Natural killer cell treated with Interleukin-12 subunit alpha and Interleukin-12 subunit beta and Interleukin-15 and Interleukin-18, amount 100 ng/mL, for 72 hours (primary cell): ENCODE measurements at regions not wholly inside any gene's neighbourhood (a gene's known extent, or its start where the extent isn't known, plus 50 kb on each side); places are given as distances from the start of the nearest gene placed in this dataset.

ENCODE experiments used
- ATAC-seq, 2 donors: fragments of 150-1000 bp; cut with Tn5 transposase in 1 of 2; sonication (Bioruptor Pico), chemical (Tn5 transposase) in 1 of 2; 2 replicates each; pipeline ENCODE4 v1.10.0; 2021
- DNase-seq: peaks from one replicate; pipeline ENCODE4 v3.0.0; 2022; ENCODE audit warnings: low spot score
- H3K27ac Mint-ChIP-seq, 2 donors: 1 replicate in 1 of 2; 2 replicates in 1 of 2; pipeline ENCODE4 v1.8.0; 2022; ENCODE audit warnings: mixed read lengths in 2 of 2, mild to moderate bottlenecking in 1 of 2, moderate library complexity in 1 of 2
- H3K27me3 Mint-ChIP-seq, 2 donors: 1 replicate in 1 of 2; 2 replicates in 1 of 2; pipeline ENCODE4 v1.8.0; 2022; ENCODE audit warnings: mixed read lengths in 2 of 2
- H3K36me3 Mint-ChIP-seq: one replicate; pipeline ENCODE4 v1.8.0; 2022; ENCODE audit warnings: mixed read lengths
- H3K4me1 Mint-ChIP-seq, 2 donors: 1 replicate in 1 of 2; 2 replicates in 1 of 2; pipeline ENCODE4 v1.8.0; 2022; ENCODE audit warnings: low read depth in 2 of 2, mixed read lengths in 2 of 2, mild to moderate bottlenecking in 1 of 2
- H3K4me3 Mint-ChIP-seq: one replicate; pipeline ENCODE4 v1.8.0; 2022; ENCODE audit warnings: mixed read lengths
- H3K9me3 Mint-ChIP-seq: 2 replicates; pipeline ENCODE4 v1.8.0; 2022; ENCODE audit warnings: mixed read lengths

DNA sequence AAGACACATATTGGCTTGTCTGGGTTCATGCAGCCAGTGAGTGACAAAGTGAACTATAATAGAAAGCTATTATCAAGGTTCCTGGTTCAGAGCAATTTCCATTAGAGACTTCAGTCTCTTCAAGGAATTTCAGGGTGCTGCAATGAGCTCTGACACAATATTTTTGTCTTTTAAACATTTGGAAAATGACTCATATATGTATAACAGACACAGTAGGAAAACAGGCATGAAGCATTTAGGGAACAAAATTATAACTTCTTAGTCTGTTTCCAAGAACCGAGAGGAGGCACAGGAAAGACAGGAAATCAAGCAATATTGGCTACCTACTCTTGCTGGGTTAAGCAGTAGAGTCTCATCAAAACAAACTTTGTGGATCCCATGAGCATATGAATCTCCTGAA is 170.4 kb downstream of the PTPRC start:
- Mint-ChIP-seq H3K36me3 (peaks cover 8% of the 10 kb centered on the region), H3K4me1 (no peaks in the 10 kb centered on the region), H3K4me3 (no peak overlapping the region), H3K27me3 (no peaks in the 10 kb centered on the region), H3K9me3 (peaks cover 3% of the 10 kb centered on the region), H3K27ac (no peak overlapping the region)
- no peak for DNase-seq
- ATAC-seq: no peak

DNA sequence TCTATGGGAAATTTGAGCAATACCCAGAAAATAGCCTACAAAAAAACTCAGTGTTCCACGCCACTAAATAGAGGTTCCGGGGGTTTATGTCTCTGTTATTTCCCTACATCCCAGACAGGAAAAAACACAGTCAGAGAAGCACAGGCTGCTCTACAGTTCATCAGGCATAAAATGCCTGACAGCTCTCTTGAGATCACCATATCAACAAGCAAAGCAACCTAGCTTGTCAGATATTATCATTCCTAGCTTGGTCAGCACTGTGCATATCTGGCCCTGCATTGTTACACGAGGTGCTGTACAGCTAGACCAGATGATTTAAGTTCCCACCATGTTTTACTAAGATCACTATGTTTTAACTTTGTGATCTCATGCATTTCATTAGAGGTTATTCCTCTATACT is 172.6 kb downstream of the PTPRC start:
- Mint-ChIP-seq H3K27me3 (no peaks in the 10 kb centered on the region), H3K9me3 (peaks cover 3% of the 10 kb centered on the region)

DNA sequence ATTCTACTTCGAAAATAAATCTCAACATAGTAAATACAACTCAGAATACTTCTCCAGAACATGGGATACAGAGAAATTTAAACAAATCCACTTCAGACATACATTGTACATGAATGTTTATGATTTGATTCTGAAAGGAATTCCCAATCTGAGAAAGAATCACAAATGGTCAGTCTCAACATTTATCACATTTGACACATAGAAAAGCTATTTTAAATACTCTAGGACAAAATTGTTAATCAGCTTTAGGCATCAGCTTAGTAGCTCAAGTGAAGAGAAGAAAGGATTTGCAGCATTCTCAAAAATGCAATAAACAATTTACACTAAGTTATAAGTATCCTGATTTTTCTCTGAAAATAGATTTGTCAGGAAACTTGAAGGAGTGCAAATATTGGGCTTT is 184.8 kb downstream of the PTPRC start:
- H3K9me3 Mint-ChIP-seq: no peaks in the 10 kb centered on the region
- peaks cover 0 to 2% of the 10 kb centered on the region in 2 donors for H3K4me1 Mint-ChIP-seq
- H3K27ac Mint-ChIP-seq: no peak overlapping the region
- ATAC-seq: no peak
- no peak for DNase-seq
- H3K4me3 Mint-ChIP-seq: no peak overlapping the region
- H3K36me3 Mint-ChIP-seq: no peaks in the 10 kb centered on the region
- H3K27me3 Mint-ChIP-seq: peaks cover 0 to 2% of the 10 kb centered on the region in 2 donors

More for the DNA sequence above, 172.6 kb downstream of the PTPRC start:
- DNase-seq (no peak), ATAC-seq (no peak)
- Mint-ChIP-seq H3K4me1 (no peaks in the 10 kb centered on the region), H3K36me3 (peaks cover 23% of the 10 kb centered on the region), H3K4me3 (no peak overlapping the region), H3K27ac (no peak overlapping the region)

DNA sequence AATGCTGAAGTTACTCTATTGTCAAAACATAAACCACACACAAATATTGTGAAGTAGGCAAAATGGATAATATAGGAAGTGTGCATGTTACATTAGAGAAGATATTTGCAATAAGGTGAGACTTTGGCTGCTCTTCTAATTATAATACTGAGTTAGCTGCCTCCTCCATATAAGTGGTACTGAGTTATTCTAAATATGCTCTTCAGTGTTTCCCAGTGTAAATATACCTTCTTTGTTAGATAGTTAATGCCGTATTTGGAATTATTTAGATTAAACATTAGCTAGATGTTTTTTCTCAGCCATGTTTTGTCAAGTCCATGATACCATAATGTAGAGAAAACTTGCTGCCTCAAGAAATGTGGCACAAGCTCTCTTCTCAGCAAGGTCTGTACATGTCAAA is 186.4 kb downstream of the PTPRC start:
- Mint-ChIP-seq H3K27me3 (peaks cover 0 to 2% of the 10 kb centered on the region in 2 donors), H3K9me3 (no peaks in the 10 kb centered on the region), H3K27ac (no peak overlapping the region), H3K36me3 (no peaks in the 10 kb centered on the region), H3K4me3 (no peak overlapping the region), H3K4me1 (peaks cover 0 to 7% of the 10 kb centered on the region in 2 donors)
- ATAC-seq (no peak), DNase-seq (no peak)

DNA sequence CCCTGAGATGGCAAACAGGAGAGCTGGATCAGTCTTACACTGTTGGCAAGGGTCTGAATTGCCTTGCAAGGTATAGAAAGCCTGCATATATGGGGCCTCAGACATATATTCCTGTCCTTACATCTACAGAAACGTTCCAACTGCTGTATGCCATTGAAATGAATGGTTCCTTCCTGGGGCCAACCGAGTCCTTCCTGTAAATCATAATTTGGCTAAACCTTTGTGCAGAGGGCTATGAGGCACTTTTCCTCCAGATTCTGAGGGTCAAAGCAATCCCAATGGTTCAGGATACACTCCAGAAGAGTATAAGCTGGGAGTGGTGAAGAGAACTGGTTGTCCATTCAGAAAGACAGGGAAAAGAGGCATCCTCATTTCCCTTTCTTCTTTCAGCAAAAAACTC is 190.5 kb downstream of the PTPRC start:
- Mint-ChIP-seq H3K4me3 (no peak overlapping the region), H3K4me1 (peaks cover 0 to 10% of the 10 kb centered on the region in 2 donors), H3K36me3 (no peaks in the 10 kb centered on the region), H3K27me3 (peaks cover 0 to 2% of the 10 kb centered on the region in 2 donors), H3K9me3 (no peaks in the 10 kb centered on the region), H3K27ac (no peak overlapping the region)
- DNase-seq (no peak), ATAC-seq (no peak)

DNA sequence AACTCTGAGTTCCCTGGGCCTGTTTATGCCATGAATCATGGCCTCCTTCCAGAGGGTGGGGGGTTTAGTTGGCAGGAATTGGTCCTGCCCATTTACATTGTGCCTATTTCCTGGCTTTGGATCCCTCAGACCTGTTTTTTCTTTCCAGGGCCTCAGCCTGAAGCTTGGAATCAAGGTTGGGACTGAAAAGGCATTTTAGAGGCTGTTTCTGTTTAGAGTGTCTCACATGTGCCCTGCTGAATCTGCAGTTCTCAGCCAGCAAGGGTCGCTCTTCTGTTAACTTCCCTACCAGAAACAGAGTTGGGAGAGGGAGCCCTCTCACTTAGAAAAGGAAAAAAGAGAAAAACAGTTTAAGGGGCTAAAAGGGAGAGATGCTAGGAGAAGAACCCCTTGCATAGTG is 191.1 kb downstream of the PTPRC start:
- H3K4me3 Mint-ChIP-seq: no peak overlapping the region
- no peaks in the 10 kb centered on the region for H3K36me3 Mint-ChIP-seq
- DNase-seq (no peak), ATAC-seq (no peak)
- no peaks in the 10 kb centered on the region for H3K9me3 Mint-ChIP-seq
- H3K4me1 Mint-ChIP-seq: peaks cover 0 to 10% of the 10 kb centered on the region in 2 donors
- H3K27me3 Mint-ChIP-seq: peaks cover 0 to 2% of the 10 kb centered on the region in 2 donors
- no peak overlapping the region for H3K27ac Mint-ChIP-seq

DNA sequence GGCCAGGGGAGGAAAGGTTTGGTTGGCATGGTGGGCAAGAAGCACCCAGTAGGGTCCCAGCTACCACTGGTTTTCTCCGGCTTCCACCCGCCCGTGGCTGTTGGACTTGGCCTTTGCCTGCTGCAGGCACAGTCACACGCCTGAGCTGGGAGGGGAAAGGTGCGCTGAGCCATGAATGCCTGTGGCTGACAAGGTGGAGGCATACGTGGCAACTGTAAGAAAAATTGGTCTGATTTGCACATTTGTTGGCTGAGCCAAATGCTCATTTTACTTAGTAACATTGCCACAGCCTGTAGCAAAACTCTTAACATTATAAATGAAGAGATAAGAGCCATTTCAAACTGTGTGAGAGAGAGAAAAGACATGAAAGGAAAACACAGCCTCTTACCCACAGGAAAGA is 191.6 kb downstream of the PTPRC start:
- no peak for ATAC-seq
- Mint-ChIP-seq H3K4me1 (peaks cover 0 to 10% of the 10 kb centered on the region in 2 donors), H3K27ac (no peak overlapping the region), H3K4me3 (no peak overlapping the region), H3K9me3 (no peaks in the 10 kb centered on the region), H3K36me3 (no peaks in the 10 kb centered on the region), H3K27me3 (peaks cover 0 to 2% of the 10 kb centered on the region in 2 donors)
- no peak for DNase-seq

DNA sequence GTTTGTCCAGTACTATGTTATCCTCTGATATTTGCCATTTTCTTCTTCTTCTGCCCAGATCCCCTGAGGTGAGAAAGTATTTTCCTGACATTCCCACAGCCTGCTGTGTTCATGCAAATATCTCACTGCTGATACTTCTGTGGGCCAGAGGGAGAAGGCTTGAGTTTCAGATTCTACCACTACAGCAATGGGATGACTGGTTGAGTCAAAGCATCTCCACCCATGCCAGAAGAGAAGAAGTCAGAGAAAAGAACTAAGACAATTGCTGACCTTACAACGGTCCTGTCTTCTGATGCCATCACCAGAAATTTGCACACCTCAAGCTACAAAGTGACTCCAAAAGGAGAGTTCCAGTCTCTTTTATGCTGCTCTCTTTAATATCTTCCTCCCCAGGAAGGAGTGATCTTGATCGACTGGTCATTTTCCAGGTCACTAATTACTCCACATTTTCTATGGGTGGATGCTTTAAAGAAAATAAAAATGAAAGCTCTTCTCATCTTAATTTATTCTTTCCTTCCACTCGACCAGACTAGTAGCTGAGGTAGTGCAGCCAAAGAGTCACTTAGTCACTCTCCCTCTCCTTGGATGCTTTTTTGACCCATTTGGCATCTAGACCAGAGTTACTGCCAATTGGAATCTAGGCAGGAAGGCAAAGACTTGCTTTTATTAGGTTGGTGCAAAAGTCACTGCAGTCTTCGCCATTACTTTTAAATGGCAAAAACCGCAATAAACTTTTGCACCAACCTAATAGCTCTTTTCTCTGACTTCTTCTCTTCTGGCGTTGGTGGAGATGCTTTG is 195.1 kb downstream of the PTPRC start:
- H3K4me3 Mint-ChIP-seq: no peak overlapping the region
- H3K9me3 Mint-ChIP-seq: no peaks in the 10 kb centered on the region
- peaks cover 1% of the 10 kb centered on the region for H3K36me3 Mint-ChIP-seq
- H3K27ac Mint-ChIP-seq: no peak overlapping the region
- no peaks in the 10 kb centered on the region for H3K27me3 Mint-ChIP-seq
- DNase-seq (no peak), ATAC-seq (no peak)
- peaks cover 0 to 14% of the 10 kb centered on the region in 2 donors for H3K4me1 Mint-ChIP-seq

DNA sequence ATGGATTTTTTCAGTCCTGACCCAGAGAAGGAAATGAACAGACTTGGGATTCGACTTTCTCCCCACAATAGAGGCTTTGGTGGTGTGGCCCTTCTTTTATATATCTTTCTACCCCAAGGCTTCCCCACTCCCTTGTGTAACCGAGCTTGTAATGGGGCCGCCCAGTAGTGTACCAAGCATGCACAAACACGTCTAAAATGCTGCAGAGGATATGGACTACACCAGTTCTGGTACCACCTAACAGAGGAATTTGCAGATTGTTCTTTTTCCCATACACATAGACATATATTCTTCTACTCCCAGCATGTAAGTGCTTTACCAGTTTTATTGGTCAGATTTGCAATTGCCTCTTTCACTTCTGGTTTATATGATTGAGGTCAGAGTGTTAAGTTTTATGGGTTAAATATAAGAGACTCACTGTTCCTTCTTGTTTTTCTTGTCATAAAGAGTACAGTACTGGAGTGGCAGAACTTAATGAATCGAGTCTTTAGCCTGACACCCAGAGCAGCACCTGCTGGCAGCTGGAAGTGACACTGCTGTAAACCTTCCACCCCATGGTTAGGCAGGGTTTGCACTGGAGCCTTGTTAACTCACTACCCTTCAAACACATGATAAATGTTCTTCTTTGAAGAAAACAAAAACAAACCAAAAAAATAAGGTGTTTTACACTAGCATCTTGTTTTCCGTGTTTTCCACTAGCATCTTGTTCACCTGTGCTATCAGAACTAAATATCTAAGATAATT is 198.6 kb downstream of the PTPRC start:
- peaks cover 5 to 8% of the 10 kb centered on the region in 2 donors for H3K4me1 Mint-ChIP-seq
- no peak for ATAC-seq
- H3K36me3 Mint-ChIP-seq: peaks cover 9% of the 10 kb centered on the region
- H3K9me3 Mint-ChIP-seq: peaks cover 2% of the 10 kb centered on the region
- H3K27ac Mint-ChIP-seq: no peak overlapping the region
- H3K4me3 Mint-ChIP-seq: no peak overlapping the region
- DNase-seq: no peak
- H3K27me3 Mint-ChIP-seq: no peaks in the 10 kb centered on the region

DNA sequence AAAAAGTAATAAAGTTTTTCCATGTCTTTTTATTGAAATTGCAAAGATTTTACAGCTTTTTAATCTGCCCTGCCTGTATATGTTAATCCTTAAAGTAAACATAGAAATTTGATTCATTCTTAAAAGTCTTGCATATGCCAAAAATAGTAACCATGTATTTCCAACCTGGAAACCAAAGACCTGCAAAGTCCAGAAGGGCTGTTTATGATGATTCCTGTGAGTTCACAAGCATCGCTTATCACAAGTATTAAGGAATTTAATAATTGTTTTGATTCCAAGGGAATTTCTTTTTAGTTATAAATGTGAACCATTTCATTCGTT is 199.1 kb downstream of the PTPRC start:
- H3K9me3 Mint-ChIP-seq: peaks cover 2% of the 10 kb centered on the region
- H3K27me3 Mint-ChIP-seq: no peaks in the 10 kb centered on the region
- H3K4me3 Mint-ChIP-seq: no peak overlapping the region
- ATAC-seq (no peak), DNase-seq (no peak)
- H3K36me3 Mint-ChIP-seq: peaks cover 9% of the 10 kb centered on the region
- H3K27ac Mint-ChIP-seq: no peak overlapping the region
- peaks cover 5 to 8% of the 10 kb centered on the region in 2 donors for H3K4me1 Mint-ChIP-seq

DNA sequence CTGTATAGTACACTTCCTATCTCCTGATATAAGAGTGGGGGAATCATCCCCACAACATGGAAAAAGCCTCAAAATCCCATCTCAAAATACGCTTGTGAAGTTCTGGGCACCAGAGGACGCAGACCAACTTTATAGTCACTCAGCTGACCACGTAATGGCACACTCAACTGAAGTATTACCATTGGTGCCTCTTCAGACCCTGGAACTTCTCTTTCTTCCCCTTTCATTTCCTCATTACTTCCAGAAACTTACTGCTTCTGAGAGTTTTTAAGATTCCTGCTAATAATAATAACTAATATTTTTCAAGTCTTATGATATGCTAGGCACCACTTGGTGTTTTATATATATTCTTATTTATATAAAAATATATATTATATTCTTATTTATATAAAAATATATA is 202.6 kb downstream of the PTPRC start:
- DNase-seq (no peak), ATAC-seq (no peak)
- Mint-ChIP-seq H3K36me3 (peaks cover 16% of the 10 kb centered on the region), H3K27me3 (no peaks in the 10 kb centered on the region), H3K27ac (no peak overlapping the region), H3K4me3 (no peak overlapping the region), H3K4me1 (peaks cover 5 to 8% of the 10 kb centered on the region in 2 donors), H3K9me3 (peaks cover 2% of the 10 kb centered on the region)

DNA sequence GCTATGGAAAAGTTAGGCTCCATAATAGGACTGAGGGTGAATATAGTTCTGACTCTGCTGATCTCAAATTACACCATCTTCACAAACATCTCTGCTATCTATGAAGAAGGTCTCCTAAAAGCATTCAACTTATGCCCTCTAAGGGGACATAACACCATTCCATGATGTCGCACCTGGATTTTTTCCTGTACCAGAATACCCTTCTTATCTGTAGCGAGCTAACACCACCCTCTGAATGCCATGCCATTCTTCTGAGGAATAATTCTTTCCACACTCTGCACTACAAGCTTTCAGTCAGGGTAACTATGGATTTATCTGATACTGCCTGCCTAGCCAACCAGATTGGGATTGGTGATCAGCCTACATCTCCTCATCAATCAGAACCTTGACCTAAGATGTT is 203.8 kb downstream of the PTPRC start:
- Mint-ChIP-seq H3K27me3 (no peaks in the 10 kb centered on the region), H3K27ac (no peak overlapping the region)

DNA sequence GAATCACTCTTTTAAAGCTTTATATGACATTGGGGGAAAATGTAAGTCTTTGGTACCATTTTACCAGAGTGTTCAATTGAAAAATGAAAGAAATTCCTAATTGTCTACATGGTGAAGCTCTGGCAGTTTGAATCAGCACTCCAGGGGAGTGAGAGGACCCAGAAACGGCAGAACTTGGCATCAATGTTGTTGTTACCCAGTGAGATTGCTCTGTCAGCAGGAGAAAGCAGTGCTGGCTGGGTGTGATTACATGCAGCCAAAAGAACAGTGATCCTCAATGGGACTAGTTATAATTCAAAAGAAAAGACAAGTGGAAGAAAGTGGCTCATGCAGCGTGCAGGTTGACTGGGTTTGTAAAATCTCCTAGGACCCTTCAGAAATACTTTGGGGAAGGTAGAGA is 206.4 kb downstream of the PTPRC start:
- H3K27me3 Mint-ChIP-seq: no peaks in the 10 kb centered on the region
- DNase-seq: no peak
- peaks cover 21% of the 10 kb centered on the region for H3K36me3 Mint-ChIP-seq
- ATAC-seq: no peak
- no peaks in the 10 kb centered on the region for H3K9me3 Mint-ChIP-seq
- H3K4me1 Mint-ChIP-seq: no peaks in the 10 kb centered on the region
- H3K27ac Mint-ChIP-seq: no peak overlapping the region
- no peak overlapping the region for H3K4me3 Mint-ChIP-seq

More for the DNA sequence above, 203.8 kb downstream of the PTPRC start:
- no peak overlapping the region for H3K4me3 Mint-ChIP-seq
- ATAC-seq: no peak
- H3K4me1 Mint-ChIP-seq: peaks cover 4 to 5% of the 10 kb centered on the region in 2 donors
- peaks cover 2% of the 10 kb centered on the region for H3K9me3 Mint-ChIP-seq
- DNase-seq: no peak
- peaks cover 28% of the 10 kb centered on the region for H3K36me3 Mint-ChIP-seq

DNA sequence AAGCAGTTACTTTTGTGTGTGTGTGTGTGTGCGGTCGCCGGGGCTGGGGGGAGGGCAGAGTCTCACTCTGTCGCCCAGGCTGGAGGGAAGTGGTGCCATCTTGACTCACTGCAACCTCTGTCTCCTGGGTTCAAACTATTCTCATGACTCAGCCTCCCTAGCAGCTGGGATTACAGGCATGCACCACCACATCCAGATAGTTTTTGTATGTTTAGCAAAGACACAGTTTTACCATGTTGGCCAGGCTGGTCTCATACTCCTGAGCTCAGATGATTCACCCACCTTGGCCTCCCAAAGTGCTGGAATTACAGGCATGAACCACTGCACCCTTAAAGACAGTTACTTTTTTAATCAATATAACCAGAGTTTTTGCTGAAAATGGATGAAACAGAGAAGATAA is 207.0 kb downstream of the PTPRC start:
- H3K36me3 Mint-ChIP-seq: peaks cover 21% of the 10 kb centered on the region
- DNase-seq: no peak
- no peaks in the 10 kb centered on the region for H3K4me1 Mint-ChIP-seq
- no peaks in the 10 kb centered on the region for H3K9me3 Mint-ChIP-seq
- no peaks in the 10 kb centered on the region for H3K27me3 Mint-ChIP-seq
- H3K4me3 Mint-ChIP-seq: no peak overlapping the region
- ATAC-seq: no peak
- no peak overlapping the region for H3K27ac Mint-ChIP-seq
